OCI-LY7 (cell line): ENCODE measurements at regions not wholly inside any gene's neighbourhood (a gene's known extent, or its start where the extent isn't known, plus 50 kb on each side); places are given as distances from the start of the nearest gene placed in this dataset.

ENCODE experiments used
- BruUV-seq: library from RNA; stranded (reverse); fragments of 400-500 nt; replicated peaks from 2 replicates; lab custom pipeline; 2021; lab: Mats Ljungman, UMichigan
- CTCF ChIA-PET: fragments of 300-600 bp; sonication (Branson Sonifier 250); formaldehyde crosslinking; loops from one replicate; lab custom pipeline; 2022; ENCODE audit warnings: antibody characterized with exemption; ENCODE audit not compliant: unreplicated experiment; lab: Charles Lee
- POLR2A ChIA-PET: fragments of 300-600 bp; sonication (Branson Sonifier 250); formaldehyde crosslinking; loops from one replicate; lab custom pipeline; 2022; ENCODE audit warnings: antibody characterized with exemption; lab: Charles Lee
- DNase-seq: peaks from one replicate; pipeline ENCODE4 v3.0.0-alpha.2; 2015; ENCODE audit warnings: low spot score
- H2AFZ ChIP-seq: fragments of 200-600 bp; sonication (generic), shearing (Covaris generic); 2 replicates; pipeline ENCODE4 v1.6.1; 2014; ENCODE audit warnings: mild to moderate bottlenecking, antibody characterized with exemption, low read length, moderate library complexity
- H3K27ac ChIP-seq: fragments of 200-600 bp; sonication (generic); 2 replicates; pipeline ENCODE4 v1.5.1; 2014; ENCODE audit warnings: mixed run types, low read depth, mild to moderate bottlenecking, moderate library complexity, low read length, inconsistent platforms; ENCODE audit not compliant: poor library complexity, severe bottlenecking
- H3K36me3 ChIP-seq: fragments of 200-600 bp; sonication (generic); 2 replicates; pipeline ENCODE4 v1.6.1; 2014; ENCODE audit warnings: mild to moderate bottlenecking, antibody characterized with exemption, low read length, moderate library complexity, mixed read lengths; ENCODE audit not compliant: insufficient read depth
- H3K4me1 ChIP-seq: fragments of 200-600 bp; sonication (generic); 2 replicates; pipeline ENCODE4 v1.5.1; 2014; ENCODE audit warnings: mild to moderate bottlenecking, low read length; ENCODE audit not compliant: insufficient read depth, poor library complexity, severe bottlenecking
- H3K4me2 ChIP-seq: fragments of 200-600 bp; sonication (generic); 2 replicates; pipeline ENCODE4 v1.6.1; 2014; ENCODE audit warnings: mild to moderate bottlenecking, low read length
- H3K4me3 ChIP-seq: fragments of 200-600 bp; sonication (generic); 2 replicates; pipeline ENCODE4 v1.5.1; 2014; ENCODE audit warnings: mild to moderate bottlenecking, low read depth, low read length; ENCODE audit not compliant: poor library complexity, severe bottlenecking
- H3K79me2 ChIP-seq: fragments of 200-600 bp; sonication (generic); 2 replicates; pipeline ENCODE4 v1.6.1; 2016; ENCODE audit warnings: low read depth, mild to moderate bottlenecking, low read length, moderate library complexity, mixed read lengths; ENCODE audit not compliant: insufficient read depth
- H3K9me2 ChIP-seq: fragments of 200-600 bp; sonication (generic); 2 replicates; pipeline ENCODE4 v1.6.1; 2016; ENCODE audit warnings: mild to moderate bottlenecking, low read length, mixed read lengths; ENCODE audit not compliant: insufficient read depth
- H3K9me3 ChIP-seq: fragments of 200-600 bp; sonication (generic); 2 replicates; pipeline ENCODE4 v1.6.1; 2014; ENCODE audit warnings: mild to moderate bottlenecking, mixed run types, low read length, mixed read lengths
- H4K20me1 ChIP-seq: fragments of 200-600 bp; sonication (generic); 2 replicates; pipeline ENCODE4 v1.6.1; 2014; ENCODE audit warnings: mild to moderate bottlenecking, antibody characterized with exemption, low read length, moderate library complexity, mixed read lengths; ENCODE audit not compliant: insufficient read depth
- CTCF ChIP-seq: fragments of 200-600 bp; sonication (generic); conservative IDR thresholded peaks from 2 replicates; pipeline ENCODE4 v1.5.1; 2014; ENCODE audit warnings: mild to moderate bottlenecking, antibody characterized with exemption, low read length, moderate library complexity, mixed read lengths
- EZH2phosphoT487 ChIP-seq: fragments of 200-600 bp; sonication (generic); IDR thresholded peaks from 2 replicates; pipeline ENCODE4 v1.6.1; 2018; ENCODE audit warnings: low read depth, borderline replicate concordance, mild to moderate bottlenecking, mixed run types, antibody characterized with exemption, low read length, moderate library complexity, mixed read lengths
- intact Hi-C: fragments of 100-400 bp; cut with micrococcal nuclease; formaldehyde crosslinking; loops from one replicate; pipeline ENCODE4 v1.10.0; 2022; ENCODE audit not compliant: unreplicated experiment

- Histone ChIP-seq H4K20me1 (no peaks in the 10 kb centered on the region), H3K4me2 (no peak overlapping the region), H3K9me3 (no peaks in the 10 kb centered on the region), H3K36me3 (no peaks in the 10 kb centered on the region), H3K4me1 (no peaks in the 10 kb centered on the region), H2AFZ (no peak overlapping the region), H3K27ac (no peak overlapping the region), H3K79me2 (no peaks in the 10 kb centered on the region), H3K9me2 (no peaks in the 10 kb centered on the region), H3K4me3 (no peak overlapping the region)
- no TSS peak for BruUV-seq
- intact Hi-C loops = loop anchor here (5.0 kb wide), 1 partner anchor 51 kb away; no protein-coding TSS in a partner anchor
- ChIA-PET CTCF (no interaction called here), POLR2A (no interaction called here)
- TF ChIP-seq EZH2phosphoT487 = no peak
- no peak for TF ChIP-seq CTCF
- DNase-seq = no peak
These were observed 218.4 kb downstream of the STK31 start for GRCh38 chr7:23928418-23928775.

- TF ChIP-seq EZH2phosphoT487 (no peak), CTCF (no peak)
- no peak overlapping the region for H2AFZ ChIP-seq
- ChIA-PET POLR2A (interaction anchor here (0.6 kb wide), 1 partner anchor 574 kb away, joined by 5 read pairs; no protein-coding TSS in a partner anchor), CTCF (no interaction called here)
- BruUV-seq = no TSS peak
- no peaks in the 10 kb centered on the region for H4K20me1 ChIP-seq
- H3K4me2 ChIP-seq = no peak overlapping the region
- no peaks in the 10 kb centered on the region for H3K4me1 ChIP-seq
- no peak for DNase-seq
- H3K4me3 ChIP-seq = no peak overlapping the region
- H3K27ac ChIP-seq = no peak overlapping the region
- H3K9me2 ChIP-seq = no peaks in the 10 kb centered on the region
- no peaks in the 10 kb centered on the region for H3K9me3 ChIP-seq
- no peaks in the 10 kb centered on the region for H3K79me2 ChIP-seq
- no peaks in the 10 kb centered on the region for H3K36me3 ChIP-seq
- intact Hi-C loops = no loop called here
These were observed 220.3 kb downstream of the STK31 start for GRCh38 chr7:23930312-23930711.

- no peak for DNase-seq
These were observed 221.6 kb downstream of the STK31 start for GRCh38 chr7:23931633-23932032.

More at GRCh38 chr7:23931633-23932032, 221.6 kb downstream of the STK31 start:
- ChIA-PET CTCF (interaction anchor here (0.6 kb wide), 1 partner anchor 591 kb away, joined by 3 read pairs; no protein-coding TSS in a partner anchor), POLR2A (interaction anchor here (0.9 kb wide), 1 partner anchor 39 kb away, joined by 3 read pairs; no protein-coding TSS in a partner anchor)
- no peaks in the 10 kb centered on the region for H3K36me3 ChIP-seq
- H2AFZ ChIP-seq = no peak overlapping the region
- H3K4me2 ChIP-seq = no peak overlapping the region
- no peak overlapping the region for H3K27ac ChIP-seq
- no peak overlapping the region for H3K4me3 ChIP-seq
- H3K9me2 ChIP-seq = no peaks in the 10 kb centered on the region
- H3K79me2 ChIP-seq = no peaks in the 10 kb centered on the region
- TF ChIP-seq EZH2phosphoT487 = no peak
- TF ChIP-seq CTCF = no peak
- no peaks in the 10 kb centered on the region for H3K4me1 ChIP-seq
- no TSS peak for BruUV-seq
- no peaks in the 10 kb centered on the region for H4K20me1 ChIP-seq
- H3K9me3 ChIP-seq = no peaks in the 10 kb centered on the region
- intact Hi-C loops = no loop called here
